Liver (tissue), 8 donors: ENCODE measurements at regions not wholly inside any gene's neighbourhood (a gene's known extent, or its start where the extent isn't known, plus 50 kb on each side); places are given as distances from the start of the nearest gene placed in this dataset.

Source experiments
- DNase-seq: peaks from one replicate; pipeline ENCODE4 v3.0.0-alpha.2; 2017; ENCODE audit warnings: low spot score
- H3K27ac ChIP-seq, 2 donors: one replicate each; pipeline ENCODE4 v1.7.0; 2013; ENCODE audit warnings: inconsistent platforms in 2 of 2, low read length in 2 of 2, control low read depth in 1 of 2, low read depth in 1 of 2, mild to moderate bottlenecking in 1 of 2
- H3K27me3 ChIP-seq, 4 donors: one replicate each; pipeline versions ENCODE4 v1.6.1 to v1.7.0; 2013; ENCODE audit warnings: low read length in 3 of 4, inconsistent platforms in 1 of 4, mild to moderate bottlenecking in 1 of 4, moderate library complexity in 1 of 4; ENCODE audit not compliant: control insufficient read depth in 4 of 4, insufficient read depth in 4 of 4
- H3K36me3 ChIP-seq, 4 donors: one replicate each; pipeline versions ENCODE4 v1.6.1 to v1.7.0; 2013; ENCODE audit warnings: low read length in 3 of 4, mild to moderate bottlenecking in 3 of 4, low read depth in 1 of 4, moderate library complexity in 1 of 4; ENCODE audit not compliant: control insufficient read depth in 4 of 4, insufficient read depth in 3 of 4
- H3K4me1 ChIP-seq, 4 donors: one replicate each; pipeline versions ENCODE4 v1.6.1 to v1.7.0; 2013; ENCODE audit warnings: low read length in 3 of 4, mild to moderate bottlenecking in 3 of 4, moderate library complexity in 1 of 4; ENCODE audit not compliant: control insufficient read depth in 4 of 4, insufficient read depth in 4 of 4
- H3K4me3 ChIP-seq, 3 donors: one replicate each; pipeline versions ENCODE4 v1.6.1 to v1.7.0; 2013; ENCODE audit warnings: low read length in 3 of 3, control low read depth in 1 of 3, low read depth in 1 of 3, mild to moderate bottlenecking in 1 of 3
- H3K9ac ChIP-seq, 2 donors: one replicate each; pipeline ENCODE4 v1.7.0; 2013; ENCODE audit warnings: low read length in 2 of 2, mild to moderate bottlenecking in 2 of 2, moderate library complexity in 2 of 2, control low read depth in 1 of 2, low read depth in 1 of 2
- H3K9me3 ChIP-seq, 4 donors: one replicate each; pipeline versions ENCODE4 v1.6.1 to v1.7.0; 2013; ENCODE audit warnings: low read length in 3 of 4; ENCODE audit not compliant: control insufficient read depth in 4 of 4
- EGR1 ChIP-seq, 2 donors: IDR thresholded peaks; 2 replicates each; pipeline ENCODE4 v1.6.1; 2016 to 2018; ENCODE audit warnings: antibody characterized with exemption in 2 of 2, low read depth in 2 of 2
- FOXA1 ChIP-seq: IDR thresholded peaks from 2 replicates; pipeline ENCODE4 v1.6.1; 2016; ENCODE audit warnings: antibody characterized with exemption
- FOXA2 ChIP-seq: IDR thresholded peaks from 2 replicates; pipeline ENCODE4 v1.6.1; 2016; ENCODE audit warnings: antibody characterized with exemption
- GABPA ChIP-seq, 2 donors: IDR thresholded peaks in 1 of 2; conservative IDR thresholded peaks in 1 of 2; 2 replicates each; pipeline ENCODE4 v1.6.1; 2016; ENCODE audit warnings: antibody characterized with exemption in 2 of 2, mild to moderate bottlenecking in 1 of 2, moderate library complexity in 1 of 2
- HNF4G ChIP-seq: IDR thresholded peaks from 2 replicates; pipeline ENCODE4 v1.6.1; 2016; ENCODE audit warnings: antibody characterized with exemption
- NR2F2 ChIP-seq: IDR thresholded peaks from 2 replicates; pipeline ENCODE4 v1.6.1; 2016; ENCODE audit warnings: antibody characterized with exemption
- RAD21 ChIP-seq, 2 donors: IDR thresholded peaks; 2 replicates each; pipeline ENCODE4 v1.6.1; 2016; ENCODE audit warnings: antibody characterized with exemption in 2 of 2, mild to moderate bottlenecking in 2 of 2
- RXRA ChIP-seq, 2 donors: IDR thresholded peaks; 2 replicates each; pipeline ENCODE4 v1.6.1; 2017 to 2018; ENCODE audit warnings: antibody characterized with exemption in 2 of 2, mild to moderate bottlenecking in 1 of 2
- SP1 ChIP-seq: IDR thresholded peaks from 2 replicates; pipeline ENCODE4 v1.6.1; 2018; ENCODE audit warnings: antibody characterized with exemption, mild to moderate bottlenecking
- TAF1 ChIP-seq: conservative IDR thresholded peaks from 2 replicates; pipeline ENCODE4 v1.6.1; 2016; ENCODE audit warnings: antibody characterized with exemption, mild to moderate bottlenecking
- YY1 ChIP-seq: IDR thresholded peaks from 2 replicates; pipeline ENCODE4 v1.6.1; 2016; ENCODE audit warnings: antibody characterized with exemption, mild to moderate bottlenecking
- WGBS: extraction: QIAGEN DNeasy Blood & Tissue Kit; methylation state at CpG from one replicate; pipeline ENCODE4 v1.1.7; 2013; 5-methylcytosine and 5-hydroxymethylcytosine counted together
- TF ChIP-seq, protein P1 (sequence below): IDR thresholded peaks from 2 replicates; pipeline ENCODE4 v1.6.1; 2016; ENCODE audit warnings: antibody characterized with exemption
- TF ChIP-seq, protein P2 (sequence below): IDR thresholded peaks from 2 replicates; pipeline ENCODE4 v1.6.1; 2016; ENCODE audit warnings: antibody characterized with exemption
- TF ChIP-seq, protein P3 (sequence below): IDR thresholded peaks from 2 replicates; pipeline ENCODE4 v1.6.1; 2016; ENCODE audit warnings: antibody characterized with exemption
- TF ChIP-seq, protein P4 (sequence below): IDR thresholded peaks from 2 replicates; pipeline ENCODE4 v1.6.1; 2016; ENCODE audit warnings: antibody characterized with exemption, mild to moderate bottlenecking
- TF ChIP-seq, protein P5 (sequence below): fragments of 150-350 bp; IDR thresholded peaks from 2 replicates; pipeline ENCODE4 v1.5.1; 2017; ENCODE audit warnings: improper control_type of control experiment, low read depth, low read length; ENCODE audit not compliant: missing input control
- donor health status: healthy.
- donor health status: healthy.
- donor health status: healthy.
- donor health status: healthy.
- donor health status: healthy.

DNA sequence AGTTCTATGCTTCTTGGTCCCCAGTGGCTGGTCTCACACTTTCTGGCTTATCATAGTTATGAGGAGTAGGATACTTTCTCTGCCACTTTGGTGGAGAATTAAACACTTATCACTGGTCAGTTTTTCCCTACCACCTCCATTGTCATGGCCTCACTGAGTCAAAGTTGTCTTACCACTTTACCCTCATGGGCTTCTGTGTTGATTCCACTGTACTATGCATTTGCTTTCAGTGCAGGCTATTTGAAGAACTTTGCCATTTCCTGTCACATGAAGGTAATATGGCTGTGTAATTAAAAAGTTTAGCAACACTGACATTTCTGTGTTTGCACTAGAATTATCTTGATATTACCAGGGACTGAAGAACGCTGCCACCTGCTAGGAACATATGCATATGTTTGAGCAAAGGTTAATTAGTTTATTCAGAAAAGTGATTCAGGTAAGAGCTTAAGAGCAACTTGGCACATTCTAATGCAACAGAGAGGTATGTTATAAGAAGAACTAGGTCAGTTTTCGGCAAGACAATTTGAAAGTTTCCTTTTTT is 377.3 kb downstream of the PDCD6IP start:
- Histone ChIP-seq H3K9me3 (no peaks in the 10 kb centered on the region), H3K4me3 (no peak overlapping the region), H3K27ac (no peak overlapping the region), H3K4me1 (no peaks in the 10 kb centered on the region), H3K9ac (no peak overlapping the region), H3K27me3 (no peaks in the 10 kb centered on the region), H3K36me3 (no peaks in the 10 kb centered on the region)
- WGBS = 50% methylated on average over 2 of the region's 2 CpGs
- no peak for DNase-seq
- TF ChIP-seq YY1 (no peak), EGR1 (IDR thresholded peaks at IDR 0.05; ENCODE audit: low read depth in 2 of 2) (no peak), TAF1 (no peak), FOXA2 (no peak), HNF4G (no peak), GABPA (IDR thresholded peaks at IDR 0.05 in 1 of 2, conservative IDR thresholded peaks at IDR 0.05 in 1 of 2) (no peak), SP1 (no peak), FOXA1 (no peak), RXRA (IDR thresholded peaks at IDR 0.05) (no peak), RAD21 (IDR thresholded peaks at IDR 0.05) (no peak)
- TF ChIP-seq, protein P1, sequence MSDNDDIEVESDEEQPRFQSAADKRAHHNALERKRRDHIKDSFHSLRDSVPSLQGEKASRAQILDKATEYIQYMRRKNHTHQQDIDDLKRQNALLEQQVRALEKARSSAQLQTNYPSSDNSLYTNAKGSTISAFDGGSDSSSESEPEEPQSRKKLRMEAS = no peak
- TF ChIP-seq, protein P2, sequence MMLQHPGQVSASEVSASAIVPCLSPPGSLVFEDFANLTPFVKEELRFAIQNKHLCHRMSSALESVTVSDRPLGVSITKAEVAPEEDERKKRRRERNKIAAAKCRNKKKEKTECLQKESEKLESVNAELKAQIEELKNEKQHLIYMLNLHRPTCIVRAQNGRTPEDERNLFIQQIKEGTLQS = no peak
- TF ChIP-seq, protein P3, sequence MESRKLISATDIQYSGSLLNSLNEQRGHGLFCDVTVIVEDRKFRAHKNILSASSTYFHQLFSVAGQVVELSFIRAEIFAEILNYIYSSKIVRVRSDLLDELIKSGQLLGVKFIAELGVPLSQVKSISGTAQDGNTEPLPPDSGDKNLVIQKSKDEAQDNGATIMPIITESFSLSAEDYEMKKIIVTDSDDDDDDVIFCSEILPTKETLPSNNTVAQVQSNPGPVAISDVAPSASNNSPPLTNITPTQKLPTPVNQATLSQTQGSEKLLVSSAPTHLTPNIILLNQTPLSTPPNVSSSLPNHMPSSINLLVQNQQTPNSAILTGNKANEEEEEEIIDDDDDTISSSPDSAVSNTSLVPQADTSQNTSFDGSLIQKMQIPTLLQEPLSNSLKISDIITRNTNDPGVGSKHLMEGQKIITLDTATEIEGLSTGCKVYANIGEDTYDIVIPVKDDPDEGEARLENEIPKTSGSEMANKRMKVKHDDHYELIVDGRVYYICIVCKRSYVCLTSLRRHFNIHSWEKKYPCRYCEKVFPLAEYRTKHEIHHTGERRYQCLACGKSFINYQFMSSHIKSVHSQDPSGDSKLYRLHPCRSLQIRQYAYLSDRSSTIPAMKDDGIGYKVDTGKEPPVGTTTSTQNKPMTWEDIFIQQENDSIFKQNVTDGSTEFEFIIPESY = no peak
- TF ChIP-seq, protein P4, sequence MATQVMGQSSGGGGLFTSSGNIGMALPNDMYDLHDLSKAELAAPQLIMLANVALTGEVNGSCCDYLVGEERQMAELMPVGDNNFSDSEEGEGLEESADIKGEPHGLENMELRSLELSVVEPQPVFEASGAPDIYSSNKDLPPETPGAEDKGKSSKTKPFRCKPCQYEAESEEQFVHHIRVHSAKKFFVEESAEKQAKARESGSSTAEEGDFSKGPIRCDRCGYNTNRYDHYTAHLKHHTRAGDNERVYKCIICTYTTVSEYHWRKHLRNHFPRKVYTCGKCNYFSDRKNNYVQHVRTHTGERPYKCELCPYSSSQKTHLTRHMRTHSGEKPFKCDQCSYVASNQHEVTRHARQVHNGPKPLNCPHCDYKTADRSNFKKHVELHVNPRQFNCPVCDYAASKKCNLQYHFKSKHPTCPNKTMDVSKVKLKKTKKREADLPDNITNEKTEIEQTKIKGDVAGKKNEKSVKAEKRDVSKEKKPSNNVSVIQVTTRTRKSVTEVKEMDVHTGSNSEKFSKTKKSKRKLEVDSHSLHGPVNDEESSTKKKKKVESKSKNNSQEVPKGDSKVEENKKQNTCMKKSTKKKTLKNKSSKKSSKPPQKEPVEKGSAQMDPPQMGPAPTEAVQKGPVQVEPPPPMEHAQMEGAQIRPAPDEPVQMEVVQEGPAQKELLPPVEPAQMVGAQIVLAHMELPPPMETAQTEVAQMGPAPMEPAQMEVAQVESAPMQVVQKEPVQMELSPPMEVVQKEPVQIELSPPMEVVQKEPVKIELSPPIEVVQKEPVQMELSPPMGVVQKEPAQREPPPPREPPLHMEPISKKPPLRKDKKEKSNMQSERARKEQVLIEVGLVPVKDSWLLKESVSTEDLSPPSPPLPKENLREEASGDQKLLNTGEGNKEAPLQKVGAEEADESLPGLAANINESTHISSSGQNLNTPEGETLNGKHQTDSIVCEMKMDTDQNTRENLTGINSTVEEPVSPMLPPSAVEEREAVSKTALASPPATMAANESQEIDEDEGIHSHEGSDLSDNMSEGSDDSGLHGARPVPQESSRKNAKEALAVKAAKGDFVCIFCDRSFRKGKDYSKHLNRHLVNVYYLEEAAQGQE = no peak

DNA sequence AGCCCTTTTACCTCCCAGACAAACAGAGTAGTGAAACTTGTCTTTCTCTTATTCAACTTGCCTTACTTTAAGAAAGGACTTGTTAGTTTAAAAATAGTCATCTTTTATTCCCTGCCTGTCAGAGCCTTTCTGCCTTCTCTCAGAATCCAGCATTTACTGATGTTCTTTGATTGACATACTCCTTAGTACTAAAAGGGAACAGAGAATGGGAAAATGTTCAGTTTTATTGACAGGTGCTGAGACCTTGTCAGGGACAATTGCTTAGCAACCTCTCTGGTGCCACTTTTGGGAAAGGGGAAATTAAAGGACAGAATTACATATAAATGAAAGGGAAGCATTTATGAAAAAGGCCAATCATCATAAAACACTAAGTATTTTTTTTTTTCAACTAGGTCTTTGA is 378.3 kb downstream of the PDCD6IP start:
- H3K4me3 ChIP-seq = no peak overlapping the region
- no peak for DNase-seq
- H3K9me3 ChIP-seq = no peaks in the 10 kb centered on the region
- no peaks in the 10 kb centered on the region for H3K27me3 ChIP-seq
- H3K9ac ChIP-seq = no peak overlapping the region
- H3K4me1 ChIP-seq = no peaks in the 10 kb centered on the region
- TF ChIP-seq FOXA1 = no peak
- TF ChIP-seq, protein P4 = no peak
- no peak for TF ChIP-seq FOXA2
- no peak for TF ChIP-seq RXRA (IDR thresholded peaks at IDR 0.05)
- TF ChIP-seq GABPA (IDR thresholded peaks at IDR 0.05 in 1 of 2, conservative IDR thresholded peaks at IDR 0.05 in 1 of 2) = no peak
- TF ChIP-seq RAD21 (IDR thresholded peaks at IDR 0.05) = no peak
- TF ChIP-seq NR2F2 = no peak
- TF ChIP-seq, protein P2 = no peak
- no peak for TF ChIP-seq HNF4G
- TF ChIP-seq, protein P5, sequence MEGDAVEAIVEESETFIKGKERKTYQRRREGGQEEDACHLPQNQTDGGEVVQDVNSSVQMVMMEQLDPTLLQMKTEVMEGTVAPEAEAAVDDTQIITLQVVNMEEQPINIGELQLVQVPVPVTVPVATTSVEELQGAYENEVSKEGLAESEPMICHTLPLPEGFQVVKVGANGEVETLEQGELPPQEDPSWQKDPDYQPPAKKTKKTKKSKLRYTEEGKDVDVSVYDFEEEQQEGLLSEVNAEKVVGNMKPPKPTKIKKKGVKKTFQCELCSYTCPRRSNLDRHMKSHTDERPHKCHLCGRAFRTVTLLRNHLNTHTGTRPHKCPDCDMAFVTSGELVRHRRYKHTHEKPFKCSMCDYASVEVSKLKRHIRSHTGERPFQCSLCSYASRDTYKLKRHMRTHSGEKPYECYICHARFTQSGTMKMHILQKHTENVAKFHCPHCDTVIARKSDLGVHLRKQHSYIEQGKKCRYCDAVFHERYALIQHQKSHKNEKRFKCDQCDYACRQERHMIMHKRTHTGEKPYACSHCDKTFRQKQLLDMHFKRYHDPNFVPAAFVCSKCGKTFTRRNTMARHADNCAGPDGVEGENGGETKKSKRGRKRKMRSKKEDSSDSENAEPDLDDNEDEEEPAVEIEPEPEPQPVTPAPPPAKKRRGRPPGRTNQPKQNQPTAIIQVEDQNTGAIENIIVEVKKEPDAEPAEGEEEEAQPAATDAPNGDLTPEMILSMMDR = no peak
- H3K27ac ChIP-seq = no peak overlapping the region
- no peaks in the 10 kb centered on the region for H3K36me3 ChIP-seq
